HG03520 (cell line): ENCODE measurements at regions not wholly inside any gene's neighbourhood (a gene's known extent, or its start where the extent isn't known, plus 50 kb on each side); places are given as distances from the start of the nearest gene placed in this dataset.
"Not testable (repeated sequence)": the region's sequence is repeated elsewhere in the genome, so short reads cannot be mapped to it uniquely, and the experiment has no call there.

Source experiments
- ATAC-seq: cut with Tn5 transposase; IDR thresholded peaks from one replicate; pipeline ENCODE4 v1.9.1; 2021; ENCODE audit warnings: mild to moderate bottlenecking, moderate library complexity; ENCODE audit not compliant: unreplicated experiment

DNA sequence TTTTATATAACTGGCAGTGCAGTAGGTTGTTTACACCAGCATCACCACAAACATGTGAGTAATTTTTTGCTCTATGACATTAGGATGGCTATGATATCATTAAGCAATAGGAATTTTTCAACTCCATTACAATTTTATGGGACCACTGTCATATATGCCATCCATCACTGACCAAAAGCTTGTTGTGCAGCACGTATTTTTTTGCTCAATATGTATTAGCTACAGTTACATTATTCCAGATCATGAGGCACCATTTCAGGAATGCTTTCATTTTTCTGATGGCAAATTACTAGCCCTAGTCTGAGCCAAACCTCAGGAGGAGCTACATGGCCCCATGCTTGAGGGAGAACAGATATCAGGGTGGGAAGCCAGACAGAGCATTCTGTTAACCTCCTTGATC lies 56.8 kb upstream of the DCLK2 start:
- no peak for ATAC-seq

DNA sequence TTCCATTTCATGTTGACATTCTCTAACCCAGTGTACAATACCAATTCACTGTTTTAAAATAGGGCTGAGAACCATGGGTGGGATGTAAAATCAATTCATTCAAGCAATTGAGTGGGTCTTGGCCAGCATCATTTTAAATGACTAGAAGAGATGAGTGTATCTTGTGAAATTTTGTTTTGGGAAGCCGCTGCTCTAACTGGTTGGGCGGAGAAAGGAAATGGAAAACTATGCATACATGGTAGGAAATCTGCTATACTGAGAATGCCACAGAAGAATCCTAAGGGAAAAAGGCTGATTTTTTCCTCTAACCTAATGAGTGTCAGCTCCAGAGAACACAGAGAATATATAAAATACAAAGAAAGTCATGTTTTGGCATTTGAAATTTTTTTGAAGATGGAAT lies 54.8 kb upstream of the DCLK2 start:
- no peak for ATAC-seq

DNA sequence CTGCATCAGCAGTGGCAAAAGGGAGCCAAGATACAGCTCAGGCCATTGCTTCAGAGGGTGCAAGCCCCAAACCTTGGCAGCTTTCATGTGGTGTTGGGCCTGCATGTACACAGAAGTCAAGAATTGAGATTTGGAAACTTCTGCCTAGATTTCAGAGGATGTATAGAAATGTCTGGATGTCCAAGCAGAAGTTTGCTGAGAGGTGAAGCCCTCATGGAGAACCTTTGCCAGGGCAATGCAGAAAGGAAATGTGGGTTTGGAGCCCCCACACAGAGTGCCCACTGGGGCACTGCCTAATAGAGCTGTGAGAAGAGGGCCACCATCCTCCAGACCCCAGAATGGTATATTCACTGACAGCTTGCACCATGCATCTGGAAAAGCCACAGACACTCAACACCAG lies 51.3 kb upstream of the DCLK2 start:
- not testable (repeated sequence) for ATAC-seq
